Jurkat, Clone E6-1 (cell line): ENCODE measurements at regions not wholly inside any gene's neighbourhood (a gene's known extent, or its start where the extent isn't known, plus 50 kb on each side); places are given as distances from the start of the nearest gene placed in this dataset.

ENCODE experiments used
- DNase-seq: peaks from one replicate; pipeline ENCODE4 v3.0.0-alpha.2; 2011; ENCODE audit warnings: low read depth, low spot score
- H3K4me3 ChIP-seq: 2 replicates; pipeline ENCODE4 v1.5.1; 2011; ENCODE audit warnings: mild to moderate bottlenecking, low read length, control low read depth, moderate library complexity

- DNase-seq, result no peak
- no peak overlapping the region for H3K4me3 ChIP-seq
Measured at GRCh38 chr11:36948460-36949127, 350.6 kb upstream of the RAG2 start.

GRCh38 chr11:36945384-36945783, 347.3 kb upstream of the RAG2 start:
- H3K4me3 ChIP-seq, result no peak overlapping the region
- peak; percentile 5 for DNase-seq

- DNase-seq, result no peak
- no peak overlapping the region for H3K4me3 ChIP-seq
Measured at GRCh38 chr11:36933481-36933880, 335.4 kb upstream of the RAG2 start.

GRCh38 chr11:36931139-36931538, 333.1 kb upstream of the RAG2 start:
- no peak for DNase-seq
- no peak overlapping the region for H3K4me3 ChIP-seq

DNA sequence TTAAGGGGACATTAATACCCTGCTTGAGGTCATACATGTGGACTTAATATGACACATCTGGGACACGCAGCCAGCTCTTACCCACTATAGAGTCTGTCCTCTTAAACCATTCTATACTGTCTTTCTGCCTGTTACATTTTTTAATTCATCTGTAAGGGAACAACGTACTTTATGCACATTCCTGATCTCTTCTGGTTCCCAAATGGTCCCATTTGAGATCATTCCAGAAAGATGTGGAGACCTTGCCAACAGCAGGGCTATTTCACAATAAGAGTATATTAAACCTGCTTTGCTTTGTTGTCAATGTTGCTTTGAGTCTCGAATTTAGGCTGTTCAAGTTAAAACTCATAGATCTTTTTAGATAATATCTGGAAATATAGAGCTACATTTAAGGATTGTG, 332.2 kb upstream of the RAG2 start:
- no peak for DNase-seq
- no peak overlapping the region for H3K4me3 ChIP-seq

DNA sequence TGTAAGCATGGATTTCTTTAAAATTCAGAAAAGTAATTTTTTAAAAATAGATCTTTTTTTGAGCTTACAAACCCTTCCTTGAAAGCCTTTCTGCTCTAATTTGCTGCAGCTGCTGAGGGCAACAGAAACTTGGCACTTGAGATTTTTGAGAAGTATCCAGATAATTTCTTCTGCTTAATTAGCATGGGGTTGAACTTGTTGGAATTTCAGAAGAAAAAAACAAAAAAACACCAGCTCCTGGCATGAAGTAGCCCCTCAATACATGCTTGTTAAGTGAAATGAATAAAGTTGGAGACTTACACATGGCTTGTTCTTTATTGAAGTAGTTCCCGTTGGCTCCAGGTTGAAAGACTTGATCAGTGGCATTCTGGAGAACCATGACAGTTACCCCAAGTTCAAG, 331.4 kb upstream of the RAG2 start:
- no peak for DNase-seq
- no peak overlapping the region for H3K4me3 ChIP-seq

DNA sequence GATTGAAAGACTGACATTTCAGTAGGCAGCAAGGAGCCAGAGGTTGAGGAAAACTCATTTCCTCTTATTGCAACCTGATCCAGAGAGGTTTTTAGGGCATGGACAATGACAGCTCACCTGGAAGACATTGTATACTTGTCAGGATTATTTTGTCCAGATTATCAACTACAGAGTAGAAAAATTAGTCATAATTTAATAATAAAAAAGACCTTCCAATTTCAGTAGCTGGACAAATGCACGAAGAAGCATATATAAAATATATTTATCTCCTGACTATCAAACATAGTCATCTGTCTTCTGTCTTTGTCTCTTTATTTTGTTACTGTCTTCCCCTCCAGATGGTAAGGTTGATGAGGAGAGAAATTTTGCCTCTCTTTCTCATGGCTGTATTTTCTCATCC, 330.6 kb upstream of the RAG2 start:
- no peak overlapping the region for H3K4me3 ChIP-seq
- no peak for DNase-seq

GRCh38 chr11:36899800-36900199, 301.8 kb upstream of the RAG2 start:
- no peak for DNase-seq
- no peak overlapping the region for H3K4me3 ChIP-seq

- no peak overlapping the region for H3K4me3 ChIP-seq
- no peak for DNase-seq
Measured at GRCh38 chr11:36890841-36891240, 292.8 kb upstream of the RAG2 start.

DNA sequence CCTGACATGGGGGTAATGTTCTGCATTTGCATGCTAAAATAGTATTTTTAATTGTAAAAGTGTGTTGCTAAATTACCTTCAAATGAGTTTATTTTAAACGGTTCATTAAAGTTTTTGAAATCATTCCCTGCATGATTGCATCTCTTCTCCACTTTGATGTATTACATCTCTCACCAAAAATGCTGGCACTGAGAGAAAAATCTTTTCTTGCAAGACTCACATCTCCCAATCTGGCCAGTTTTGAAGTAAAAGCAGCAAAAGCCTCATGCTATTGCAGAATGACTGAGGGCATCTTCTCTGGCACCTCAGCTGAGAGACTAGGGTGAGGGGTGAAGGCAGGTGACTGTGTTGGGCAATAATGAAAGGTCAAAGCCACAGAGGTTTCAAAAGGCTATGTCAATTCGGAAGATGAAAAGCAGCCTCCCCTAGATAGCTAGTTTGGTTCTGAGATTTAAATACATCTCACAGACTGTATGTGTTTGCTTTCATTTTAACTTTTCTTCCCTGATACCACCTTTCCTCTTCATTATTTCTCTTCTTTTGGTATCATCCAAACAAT, 292.2 kb upstream of the RAG2 start:
- DNase-seq, result no peak
- H3K4me3 ChIP-seq, result no peak overlapping the region

- DNase-seq, result no peak
Measured at GRCh38 chr11:36885154-36885553, 287.1 kb upstream of the RAG2 start.

DNA sequence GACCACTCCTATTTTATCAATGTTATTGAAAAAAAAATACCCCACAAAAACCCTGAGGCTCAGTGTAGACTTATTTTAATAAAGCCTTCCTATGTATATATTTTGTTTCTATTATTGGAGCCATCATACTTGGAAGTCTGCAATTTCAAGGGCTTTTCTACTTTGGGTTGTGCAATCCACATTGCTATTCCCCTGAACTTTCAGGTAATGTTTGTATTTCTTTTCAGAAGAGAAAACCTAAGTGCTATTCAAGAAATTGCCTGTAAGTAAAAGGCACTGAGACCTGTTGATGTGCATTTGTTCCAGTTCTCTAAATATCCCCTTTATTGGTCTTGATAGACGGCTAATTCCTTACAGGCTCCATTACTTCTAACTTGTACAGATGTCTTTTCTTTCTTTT, 280.7 kb upstream of the RAG2 start:
- H3K4me3 ChIP-seq, result no peak overlapping the region

More at GRCh38 chr11:36885154-36885553, 287.1 kb upstream of the RAG2 start:
- no peak overlapping the region for H3K4me3 ChIP-seq

GRCh38 chr11:36877149-36877548, 279.1 kb upstream of the RAG2 start:
- no peak overlapping the region for H3K4me3 ChIP-seq
- no peak for DNase-seq

More for the DNA sequence above, 280.7 kb upstream of the RAG2 start:
- DNase-seq, result no peak

GRCh38 chr11:36876266-36876665, 278.2 kb upstream of the RAG2 start:
- no peak overlapping the region for H3K4me3 ChIP-seq
- no peak for DNase-seq

- DNase-seq, result no peak
- no peak overlapping the region for H3K4me3 ChIP-seq
Measured at GRCh38 chr11:36874291-36874690, 276.3 kb upstream of the RAG2 start.

DNA sequence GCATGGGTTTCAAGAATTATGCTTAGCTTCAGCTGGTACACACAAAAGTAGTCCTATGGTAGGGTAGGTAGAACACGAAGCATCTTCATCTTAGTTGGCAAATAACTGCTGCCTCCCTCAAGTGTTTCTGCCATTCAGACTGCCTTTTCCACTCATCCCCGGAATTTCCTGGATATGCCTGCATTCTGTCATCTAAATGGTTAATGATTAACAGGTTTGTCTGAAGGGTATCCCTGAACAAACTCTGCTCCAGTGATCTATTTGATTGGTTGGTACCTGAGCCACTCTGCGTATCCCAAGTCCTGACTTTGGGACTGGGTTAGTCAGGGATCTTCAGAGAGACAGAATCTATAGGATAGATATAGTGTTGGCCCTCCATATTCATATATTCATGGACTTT, 272.3 kb upstream of the RAG2 start:
- H3K4me3 ChIP-seq, result no peak overlapping the region
- DNase-seq, result no peak

GRCh38 chr11:36868380-36868779, 270.3 kb upstream of the RAG2 start:
- H3K4me3 ChIP-seq, result no peak overlapping the region
- DNase-seq, result no peak

- H3K4me3 ChIP-seq, result no peak overlapping the region
- no peak for DNase-seq
Measured at GRCh38 chr11:36865846-36866245, 267.8 kb upstream of the RAG2 start.

- H3K4me3 ChIP-seq, result no peak overlapping the region
- no peak for DNase-seq
Measured at GRCh38 chr11:36854875-36855274, 256.8 kb upstream of the RAG2 start.

- DNase-seq, result no peak
- no peak overlapping the region for H3K4me3 ChIP-seq
Measured at GRCh38 chr11:36848660-36849059, 250.6 kb upstream of the RAG2 start.

DNA sequence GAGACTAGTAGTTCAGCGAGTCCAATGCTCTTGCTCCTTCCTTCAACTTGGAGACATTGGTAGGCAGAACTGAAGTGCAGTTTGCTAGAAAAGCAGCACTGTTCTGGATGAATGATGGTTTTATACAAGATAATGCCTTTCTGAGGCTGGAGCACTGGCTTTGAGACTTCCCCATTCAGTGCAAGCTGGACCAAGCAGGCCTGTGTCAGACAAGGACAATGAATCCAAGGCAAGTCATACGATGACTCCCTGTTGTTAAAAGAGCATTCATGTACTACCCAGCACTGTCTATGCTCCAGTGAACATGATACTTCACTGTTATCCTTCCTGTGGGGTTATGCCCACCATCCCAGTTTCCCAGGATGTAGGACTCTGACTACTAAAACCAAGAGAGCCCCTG, 242.3 kb upstream of the RAG2 start:
- H3K4me3 ChIP-seq, result no peak overlapping the region
- no peak for DNase-seq
